ENCODE measurements at regions not wholly inside any gene's neighbourhood (a gene's known extent, or its start where the extent isn't known, plus 50 kb on each side); places are given as distances from the start of the nearest gene placed in this dataset.

DNA sequence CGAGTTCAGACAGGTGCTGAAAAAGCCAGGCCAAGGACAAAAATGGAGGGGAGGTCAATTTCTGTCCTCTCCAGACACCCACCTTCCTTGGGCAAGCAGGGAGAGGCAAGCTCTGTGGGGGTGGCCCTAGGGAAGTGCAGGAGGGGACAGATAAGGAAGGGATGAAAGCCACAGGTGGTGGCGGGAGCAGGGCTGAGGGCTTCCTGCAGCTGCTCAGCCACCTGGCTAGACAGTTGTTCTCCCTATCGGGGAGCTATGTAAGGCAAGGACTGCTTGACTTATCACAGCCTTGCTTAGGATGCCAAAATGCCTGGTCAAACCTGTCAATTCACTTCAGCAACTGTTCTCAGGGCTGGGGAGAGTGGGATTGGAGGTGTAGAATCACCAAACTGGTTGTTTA is 266.1 kb downstream of the ZSWIM6 start:
- ChIA-PET POLR2A (ENCODE audit: partially characterized antibody) (interaction anchor here (1.0 kb wide), 1 partner anchor 266 kb away, joined by 3 read pairs; the partner anchor contains the start of gene ZSWIM6), CTCF (ENCODE audit: partially characterized antibody) (interaction anchor here (1.2 to 3.2 kb wide), 2 partner anchors 16 to 26 kb away, joined by 4 to 18 read pairs; no protein-coding TSS in a partner anchor)
- no peak overlapping the region for H3K4me3 ChIP-seq (ENCODE audit: extremely low read depth in 1 of 4, insufficient read depth in 2 of 4, low read depth in 3 of 4, low read length in 4 of 4)
- DNase-seq (ENCODE audit: low read depth in 1 of 2, low spot score in 2 of 2) (no peak), FAIRE-seq (no peak)
- H3K23ac ChIP-seq (ENCODE audit: insufficient read length): no peak overlapping the region
- no peaks in the 10 kb centered on the region for H3K79me2 ChIP-seq (ENCODE audit: control insufficient read depth in 1 of 2, insufficient read depth in 2 of 2, low read length in 2 of 2)
- H4K91ac ChIP-seq (replicated peaks; ENCODE audit: insufficient read length, low read length): no peak overlapping the region
- H2BK120ac ChIP-seq (replicated peaks; ENCODE audit: low read depth, low read length): no peak overlapping the region
- H3K9ac ChIP-seq (replicated peaks in 1 of 4; ENCODE audit: extremely low read depth in 1 of 4, low read depth in 3 of 4, low read length in 3 of 4): no peak overlapping the region
- H3K4me1 ChIP-seq (replicated peaks in 1 of 4; ENCODE audit: control insufficient read depth in 3 of 4, insufficient read depth in 4 of 4, low read length in 3 of 4): peaks cover 0 to 3% (median 0%) of the 10 kb centered on the region in 4 experiments; a peak in 2 of 7 replicates
- no peaks in the 10 kb centered on the region for H3K36me3 ChIP-seq (ENCODE audit: control insufficient read depth in 2 of 4, insufficient read depth in 4 of 4, low read length in 3 of 4)
- H3K27me3 ChIP-seq (replicated peaks in 1 of 4; ENCODE audit: control insufficient read depth in 3 of 4, extremely low read depth in 1 of 4, insufficient read depth in 3 of 4, low read length in 3 of 4): no peaks in the 10 kb centered on the region
- H3K27ac ChIP-seq (ENCODE audit: low read depth, low read length): no peak overlapping the region
- H3K9me3 ChIP-seq (ENCODE audit: insufficient read depth in 2 of 2, low read depth in 1 of 2, low read length in 1 of 2): no peaks in the 10 kb centered on the region
- no peaks in the 10 kb centered on the region for H3K79me1 ChIP-seq (ENCODE audit: low read depth, low read length)
- no peak overlapping the region for H2AFZ ChIP-seq (ENCODE audit: low read length)
- H2BK20ac ChIP-seq (ENCODE audit: low read length): no peak overlapping the region
- no peak for TF ChIP-seq MAFK (IDR thresholded peaks at IDR 0.05; ENCODE audit: low read depth, low read length)
- TF ChIP-seq HDAC2 (IDR thresholded peaks at IDR 0.05; ENCODE audit: borderline replicate concordance in 1 of 2, low read depth in 2 of 2, low read length in 2 of 2): no peak
- TF ChIP-seq ZNF274 (IDR thresholded peaks at IDR 0.05; ENCODE audit: borderline replicate concordance, extremely low read depth, low read length): no peak
- no peak for TF ChIP-seq TAF1 (IDR thresholded peaks at IDR 0.05; ENCODE audit: low read depth, low read length)
- TF ChIP-seq, protein P1, sequence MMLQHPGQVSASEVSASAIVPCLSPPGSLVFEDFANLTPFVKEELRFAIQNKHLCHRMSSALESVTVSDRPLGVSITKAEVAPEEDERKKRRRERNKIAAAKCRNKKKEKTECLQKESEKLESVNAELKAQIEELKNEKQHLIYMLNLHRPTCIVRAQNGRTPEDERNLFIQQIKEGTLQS (IDR thresholded peaks at IDR 0.05; ENCODE audit: insufficient read depth, low read depth, low read length): no peak
- H4K20me1 ChIP-seq (replicated peaks in 1 of 2; ENCODE audit: control insufficient read depth in 1 of 2, insufficient read depth in 2 of 2, low read length in 2 of 2): no peaks in the 10 kb centered on the region
- H3K14ac ChIP-seq (ENCODE audit: insufficient read length): no peak overlapping the region
- H3K4ac ChIP-seq (replicated peaks; ENCODE audit: insufficient read length, low read depth, low read length): no peak overlapping the region
- no peaks in the 10 kb centered on the region for H3K23me2 ChIP-seq (ENCODE audit: low read depth, low read length)
- H4K5ac ChIP-seq (ENCODE audit: insufficient read length, low read depth, low read length): no peak overlapping the region
- no peak overlapping the region for H2BK12ac ChIP-seq (ENCODE audit: low read depth, low read length)
- H3K18ac ChIP-seq (ENCODE audit: extremely low read depth, low read length): no peak overlapping the region
- H2BK5ac ChIP-seq (ENCODE audit: low read depth, low read length): no peak overlapping the region
- H3K4me2 ChIP-seq (ENCODE audit: insufficient read depth in 1 of 2, low read depth in 2 of 2, low read length in 2 of 2): no peak overlapping the region
- no peak overlapping the region for H2BK15ac ChIP-seq (ENCODE audit: low read length)
- no peak overlapping the region for H4K8ac ChIP-seq (ENCODE audit: extremely low read depth, insufficient read depth, low read length)
- H2AK5ac ChIP-seq (ENCODE audit: low read depth, low read length): no peak overlapping the region
- no peak overlapping the region for H3K56ac ChIP-seq (replicated peaks; ENCODE audit: insufficient read length, low read depth, low read length)
- WGBS, 2 experiments (ENCODE audit: extremely low coverage in 1 of 2, insufficient coverage in 1 of 2, insufficient read length in 1 of 2, insufficient replicate concordance in 2 of 2, low coverage in 1 of 2, low lambda C conversion rate in 2 of 2, missing lambda C conversion rate in 1 of 2): 93% methylated on average over 3 of the region's 3 CpGs; no CpG with 5 or more reads in 1 of the 2 experiments
